IMR-90 (cell line): ENCODE measurements at regions not wholly inside any gene's neighbourhood (a gene's known extent, or its start where the extent isn't known, plus 50 kb on each side); places are given as distances from the start of the nearest gene placed in this dataset.

ENCODE experiments used
- ATAC-seq: fragments of 200-7000 bp; cut with Tn5 transposase; 2 replicates; pipeline ENCODE4 v1.9.1; 2020; ENCODE audit warnings: low read depth, mild to moderate bottlenecking, moderate library complexity
- BruUV-seq: library from RNA; stranded (reverse); fragments of 400-500 nt; replicated peaks from 2 replicates; lab custom pipeline; 2021; lab: Mats Ljungman, UMichigan
- CTCF ChIA-PET: fragments of 300-600 bp; formaldehyde crosslinking; extraction: SDS; loops from one replicate; lab custom pipeline; 2021; ENCODE audit warnings: antibody characterized with exemption; lab: Yijun Ruan, JAX
- POLR2A ChIA-PET: fragments of 300-600 bp; sonication (Branson Sonifier 250); formaldehyde crosslinking; loops from one replicate; lab custom pipeline; 2022; ENCODE audit warnings: antibody characterized with exemption; ENCODE audit not compliant: unreplicated experiment; lab: Charles Lee
- DNase-seq: peaks from one replicate; pipeline ENCODE4 v3.0.0; 2013
- H2AFZ ChIP-seq: replicated peaks from 2 replicates; pipeline ENCODE3; 2013; ENCODE audit warnings: low read length, mild to moderate bottlenecking; ENCODE audit not compliant: poor library complexity
- H2AK5ac ChIP-seq: 2 replicates; pipeline ENCODE4 v1.6.1; 2013; ENCODE audit warnings: low read depth, low read length, inconsistent platforms
- H2AK9ac ChIP-seq: replicated peaks from 2 replicates; pipeline ENCODE3; 2013; ENCODE audit warnings: mild to moderate bottlenecking, low read depth, low read length, moderate library complexity; ENCODE audit not compliant: poor library complexity
- H2BK120ac ChIP-seq: 2 replicates; pipeline ENCODE4 v1.6.1; 2013; ENCODE audit warnings: low read depth, low read length, inconsistent platforms
- H2BK15ac ChIP-seq: 3 replicates; pipeline ENCODE4 v1.6.1; 2013; ENCODE audit warnings: low read depth, low read length, inconsistent platforms
- H2BK20ac ChIP-seq: 2 replicates; pipeline ENCODE4 v1.6.1; 2013; ENCODE audit warnings: low read depth, mild to moderate bottlenecking, inconsistent platforms, low read length, moderate library complexity
- H2BK5ac ChIP-seq: 2 replicates; pipeline ENCODE4 v1.6.1; 2013; ENCODE audit warnings: mild to moderate bottlenecking, low read depth, low read length, inconsistent platforms; ENCODE audit not compliant: poor library complexity, severe bottlenecking
- H3K14ac ChIP-seq: replicated peaks from 2 replicates; pipeline ENCODE4 v1.6.1; 2013; ENCODE audit warnings: low read depth, low read length, inconsistent platforms
- H3K18ac ChIP-seq: 2 replicates; pipeline ENCODE4 v1.6.1; 2013; ENCODE audit warnings: low read depth, low read length, control low read depth
- H3K23ac ChIP-seq: 2 replicates; pipeline ENCODE4 v1.6.1; 2013; ENCODE audit warnings: low read depth, low read length, inconsistent platforms
- H3K27ac ChIP-seq: 2 replicates; pipeline ENCODE4 v1.5.1; 2013; ENCODE audit warnings: mild to moderate bottlenecking, control low read depth, low read length; ENCODE audit not compliant: insufficient read depth
- H3K27me3 ChIP-seq: 2 replicates; pipeline ENCODE4 v1.6.1; 2013; ENCODE audit warnings: low read length; ENCODE audit not compliant: control insufficient read depth, insufficient read depth
- H3K36me3 ChIP-seq: 2 replicates; pipeline ENCODE4 v1.6.1; 2013; ENCODE audit warnings: low read length, mixed read lengths; ENCODE audit not compliant: control insufficient read depth, insufficient read depth
- H3K4ac ChIP-seq: 2 replicates; pipeline ENCODE4 v1.6.1; 2013; ENCODE audit warnings: low read depth, low read length, inconsistent platforms
- H3K4me1 ChIP-seq: 2 replicates; pipeline ENCODE4 v1.6.1; 2013; ENCODE audit warnings: low read length, mixed read lengths; ENCODE audit not compliant: control insufficient read depth, insufficient read depth
- H3K4me2 ChIP-seq: 2 replicates; pipeline ENCODE4 v1.6.1; 2013; ENCODE audit warnings: low read depth, mild to moderate bottlenecking, control low read depth, low read length, moderate library complexity
- H3K4me3 ChIP-seq: 2 replicates; pipeline ENCODE4 v1.5.1; 2013; ENCODE audit warnings: low read depth, mild to moderate bottlenecking, control low read depth, low read length, moderate library complexity; ENCODE audit not compliant: insufficient read depth
- H3K56ac ChIP-seq: 2 replicates; pipeline ENCODE4 v1.6.1; 2013; ENCODE audit warnings: low read length, inconsistent platforms; ENCODE audit not compliant: insufficient read depth; ENCODE audit errors: extremely low read depth
- H3K79me1 ChIP-seq, 2 experiments: 2 replicates each; pipeline ENCODE4 v1.6.1; 2013; ENCODE audit warnings: low read length in 2 of 2, inconsistent platforms in 1 of 2, low read depth in 1 of 2
- H3K9ac ChIP-seq: 2 replicates; pipeline ENCODE4 v1.6.1; 2013; ENCODE audit warnings: low read depth, low read length, control low read depth
- H3K9me1 ChIP-seq: 2 replicates; pipeline ENCODE4 v1.6.1; 2013; ENCODE audit warnings: low read length, inconsistent platforms; ENCODE audit not compliant: insufficient read depth
- H3K9me3 ChIP-seq: 2 replicates; pipeline ENCODE4 v1.6.1; 2013; ENCODE audit warnings: low read length; ENCODE audit not compliant: control insufficient read depth, insufficient read depth
- H4K20me1 ChIP-seq: 2 replicates; pipeline ENCODE4 v1.6.1; 2013; ENCODE audit warnings: low read length, inconsistent platforms; ENCODE audit not compliant: insufficient read depth
- H4K5ac ChIP-seq: 2 replicates; pipeline ENCODE4 v1.6.1; 2013; ENCODE audit warnings: mild to moderate bottlenecking, low read depth, low read length, control low read depth
- H4K8ac ChIP-seq, 2 experiments: 2 replicates each; pipeline ENCODE4 v1.6.1; 2013; ENCODE audit warnings: low read depth in 2 of 2, low read length in 2 of 2, control low read depth in 1 of 2, inconsistent platforms in 1 of 2
- H4K91ac ChIP-seq: 2 replicates; pipeline ENCODE4 v1.6.1; 2013; ENCODE audit warnings: low read depth, low read length, inconsistent platforms; ENCODE audit not compliant: insufficient read depth
- BHLHE40 ChIP-seq: fragments of 150-350 bp; IDR thresholded peaks from 2 replicates; pipeline ENCODE4 v1.6.1; 2016; ENCODE audit warnings: mild to moderate bottlenecking, low read depth, low read length
- CEBPB ChIP-seq: IDR thresholded peaks from 2 replicates; pipeline ENCODE4 v1.6.1; 2012; ENCODE audit warnings: low read depth, low read length, improper control_type of control experiment
- WGBS, 2 experiments: methylation state at CpG; one replicate each; pipeline versions ENCODE4 v1.1.5 to v1.1.7; 2013; ENCODE audit warnings: missing lambda C conversion rate in 2 of 2; ENCODE audit not compliant: insufficient read length in 1 of 2; ENCODE audit errors: extremely low coverage in 2 of 2; 5-methylcytosine and 5-hydroxymethylcytosine counted together
- dilution Hi-C: fragments of 300-500 bp; cut with HindIII; formaldehyde crosslinking; loops from one replicate; pipeline ENCODE4 v1.14.3; 2018; ENCODE audit warnings: low sequenced_read_pairs; ENCODE audit not compliant: unreplicated experiment
- in situ Hi-C: fragments of 300-500 bp; cut with MboI; formaldehyde crosslinking; loops from 3 replicates; pipeline ENCODE4 v1.14.3; 2019; ENCODE audit warnings: low sequenced_read_pairs, inconsistent platforms, mixed read lengths
- intact Hi-C: fragments of 100-400 bp; cut with micrococcal nuclease; formaldehyde crosslinking; loops from 2 replicates; pipeline ENCODE4 v1.10.0; 2022

DNA sequence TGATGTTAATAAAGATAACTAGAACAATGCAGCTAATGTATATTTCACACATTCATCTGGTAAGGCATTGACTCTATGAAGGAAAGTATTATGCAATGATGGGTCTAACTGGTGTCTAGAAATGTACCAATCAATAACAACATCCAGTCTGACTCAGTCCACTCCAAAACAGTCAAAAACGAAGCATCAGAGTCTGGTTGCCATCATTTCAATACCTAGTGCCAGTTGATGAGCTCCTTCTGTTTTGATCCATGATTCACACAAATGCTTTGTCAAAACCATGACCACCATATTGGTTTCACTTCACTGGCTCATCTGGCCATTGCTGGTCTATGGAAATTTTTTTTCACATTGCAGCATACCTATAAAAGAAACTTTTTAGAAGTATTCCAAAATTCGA is 747.2 kb upstream of the TMEM132C start:
- no peak for ATAC-seq
- H3K14ac ChIP-seq = no peak overlapping the region
- 0% methylated on average over 1 of the region's 2 CpGs; no CpG with 5 or more reads in 1 of the 2 experiments for WGBS, 2 experiments

More for the DNA sequence above, 747.2 kb upstream of the TMEM132C start:
- Histone ChIP-seq H2BK120ac (no peak overlapping the region), H3K79me1 (no peaks in the 10 kb centered on the region), H3K27me3 (no peaks in the 10 kb centered on the region), H3K27ac (no peak overlapping the region), H3K4me2 (no peak overlapping the region), H3K4me3 (no peak overlapping the region), H3K36me3 (no peaks in the 10 kb centered on the region), H3K56ac (no peak overlapping the region), H2AFZ (no peak overlapping the region), H3K4me1 (no peaks in the 10 kb centered on the region), H4K20me1 (no peaks in the 10 kb centered on the region), H3K18ac (no peak overlapping the region), H3K9me1 (no peaks in the 10 kb centered on the region), H2BK20ac (no peak overlapping the region), H2BK15ac (no peak overlapping the region), H3K9me3 (no peaks in the 10 kb centered on the region), H3K9ac (no peak overlapping the region), H3K23ac (no peak overlapping the region), H2AK9ac (no peak overlapping the region), H4K91ac (no peak overlapping the region), H2BK5ac (no peak overlapping the region), H4K8ac (no peak overlapping the region), H4K5ac (no peak overlapping the region), H3K4ac (no peak overlapping the region), H2AK5ac (no peak overlapping the region)
- intact Hi-C loops (no loop called here), in situ Hi-C loops (no loop called here), dilution Hi-C loops (no loop called here)
- ChIA-PET CTCF (no interaction called here), POLR2A (no interaction called here)
- TF ChIP-seq BHLHE40 = no peak
- TF ChIP-seq CEBPB = 0 out of 2 replicates have a peak, but pooled peaks have one; percentile 32
- no TSS peak for BruUV-seq
- no peak for DNase-seq
